Left ventricle myocardium superior (tissue), 1 donor: ENCODE measurements at regions not wholly inside any gene's neighbourhood (a gene's known extent, or its start where the extent isn't known, plus 50 kb on each side); places are given as distances from the start of the nearest gene placed in this dataset.

Experiments
- ATAC-seq: fragments of 200-7000 bp; cut with Tn5 transposase; one replicate; pipeline ENCODE4 v1.9.1; 2020; ENCODE audit warnings: mild to moderate bottlenecking, moderate library complexity
- DNase-seq: peaks from one replicate; pipeline ENCODE4 v3.0.0-alpha.2; 2020
- intact Hi-C: fragments of 100-400 bp; cut with micrococcal nuclease; formaldehyde crosslinking; loops from one replicate; pipeline ENCODE4 v1.11.0; 2022
- donor health status: DM: no; HTN: yes; CAD: no; lungs with severe emphysema.

GRCh38 chr1:218779341-218780100 is 394.2 kb upstream of the LYPLAL1 start:
- intact Hi-C loops: no loop called here
- no peak for ATAC-seq

DNA sequence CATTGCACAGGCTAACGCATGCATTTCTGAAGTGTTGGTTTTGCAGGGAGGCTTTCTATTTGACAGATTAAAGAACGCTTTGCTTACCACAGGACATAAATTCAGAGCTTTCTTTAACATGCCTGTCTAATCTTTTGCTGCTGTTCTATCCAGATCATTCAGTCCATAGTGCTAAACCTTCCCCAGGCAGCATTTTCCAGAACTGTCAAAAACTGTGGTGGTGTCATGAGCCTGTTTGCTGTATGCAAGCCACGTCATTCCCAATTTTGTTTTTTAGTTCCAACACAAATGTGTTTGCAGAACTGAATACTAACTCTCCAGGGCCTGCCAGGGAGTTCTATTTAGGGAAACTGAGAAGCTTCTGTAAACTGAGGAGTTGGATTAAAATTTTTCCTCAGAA is 390.5 kb upstream of the LYPLAL1 start:
- intact Hi-C loops: no loop called here
- DNase-seq: no peak
- ATAC-seq: no peak

More at GRCh38 chr1:218779341-218780100, 394.2 kb upstream of the LYPLAL1 start:
- no peak for DNase-seq

DNA sequence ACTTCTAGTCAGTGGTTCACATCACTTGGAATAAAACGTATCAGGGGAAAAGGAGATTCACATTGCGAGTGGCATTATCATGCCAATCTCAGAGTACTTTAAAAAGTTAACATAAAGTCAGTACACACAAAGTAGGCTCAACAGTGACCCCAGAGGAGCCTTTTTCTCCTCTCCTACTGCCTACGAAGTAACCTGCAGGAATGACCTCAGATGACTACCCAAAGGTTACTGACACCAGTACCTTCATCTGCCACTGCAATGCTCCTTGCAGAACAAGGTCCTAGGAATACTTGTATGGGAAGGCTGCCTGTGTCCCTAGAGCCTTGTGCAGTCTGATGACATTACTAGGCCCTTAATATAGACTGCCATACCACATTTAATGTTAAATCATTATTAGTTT is 389.8 kb upstream of the LYPLAL1 start:
- no peak for DNase-seq
- intact Hi-C loops: no loop called here
- ATAC-seq: no peak

GRCh38 chr1:218785928-218786327 is 387.8 kb upstream of the LYPLAL1 start:
- intact Hi-C loops: no loop called here
- ATAC-seq (peak; percentile 83), DNase-seq (peak; percentile 59)

DNA sequence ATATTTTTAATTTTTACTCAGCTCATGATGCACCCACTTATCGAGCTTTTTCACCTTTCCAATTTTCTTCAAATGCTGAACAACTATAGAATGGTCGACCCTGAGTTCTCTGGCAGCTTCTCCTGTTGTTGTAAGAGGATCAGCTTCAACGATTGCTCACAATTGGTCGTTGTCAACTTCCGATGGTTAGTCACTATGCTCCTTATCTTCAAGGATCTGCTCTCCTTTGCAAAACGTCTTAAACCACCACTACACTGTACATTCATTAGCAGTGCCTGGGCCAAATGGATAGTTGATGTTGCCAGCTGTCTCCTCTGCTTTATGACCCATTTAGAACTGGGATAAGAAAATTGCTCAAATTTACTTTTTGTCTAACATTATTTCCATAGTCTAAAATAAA is 385.9 kb upstream of the LYPLAL1 start:
- intact Hi-C loops: no loop called here

GRCh38 chr1:218796773-218797172 is 376.9 kb upstream of the LYPLAL1 start:
- ATAC-seq: no peak
- no peak for DNase-seq

More for the DNA sequence above, 385.9 kb upstream of the LYPLAL1 start:
- no peak for DNase-seq
- ATAC-seq: no peak

DNA sequence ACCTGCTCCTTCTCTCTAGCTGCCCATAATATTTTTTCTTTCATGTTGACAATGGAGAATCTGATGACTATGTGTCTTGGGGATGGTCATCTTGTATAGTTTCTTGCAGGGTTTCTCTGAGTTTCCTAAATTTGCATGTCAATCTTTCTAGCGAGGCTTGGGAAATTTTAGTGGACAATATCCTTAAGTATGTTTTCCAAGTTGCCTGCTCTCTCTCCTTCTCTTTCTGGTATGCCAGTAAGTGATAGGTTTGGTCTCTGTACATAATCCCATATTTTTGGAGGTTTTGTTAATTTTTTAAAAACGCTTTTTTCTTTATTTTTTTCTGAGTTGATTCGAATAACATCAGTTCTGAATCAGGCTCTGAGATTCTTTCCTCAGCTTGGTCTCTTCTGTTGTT is 370.9 kb upstream of the LYPLAL1 start:
- intact Hi-C loops: no loop called here

More at GRCh38 chr1:218796773-218797172, 376.9 kb upstream of the LYPLAL1 start:
- intact Hi-C loops: no loop called here

DNA sequence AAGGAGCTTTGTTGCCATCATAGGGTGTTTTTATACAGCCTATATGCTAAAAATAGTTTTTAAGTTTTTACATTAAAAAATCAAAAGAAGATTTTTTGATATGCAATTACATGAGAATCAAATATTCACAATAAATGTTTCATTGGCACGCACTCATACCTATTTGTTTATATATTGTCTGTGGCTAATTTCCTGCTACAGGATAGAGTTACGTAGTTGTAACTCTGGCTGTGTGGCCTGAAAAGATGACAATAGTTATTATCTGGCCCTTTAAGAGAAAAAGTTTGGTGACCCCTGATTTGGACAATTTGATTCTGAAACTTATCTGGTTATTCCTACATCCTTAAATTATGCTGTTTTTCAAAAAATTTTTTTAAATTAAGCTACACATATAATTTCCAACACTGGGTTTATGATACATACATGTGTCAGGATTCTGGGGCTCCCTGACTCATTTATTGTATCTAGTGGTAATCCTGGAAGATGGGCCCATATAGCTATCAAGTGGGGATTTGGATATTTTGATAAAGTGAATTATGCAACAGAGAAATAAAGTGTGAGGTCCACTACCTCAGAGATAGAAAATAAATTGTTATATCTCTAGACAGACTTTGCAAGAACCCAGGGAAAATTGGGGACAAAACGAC is 370.2 kb upstream of the LYPLAL1 start:
- intact Hi-C loops: no loop called here
- no peak for DNase-seq
- ATAC-seq: no peak

More for the DNA sequence above, 370.9 kb upstream of the LYPLAL1 start:
- DNase-seq: no peak
- ATAC-seq: no peak

DNA sequence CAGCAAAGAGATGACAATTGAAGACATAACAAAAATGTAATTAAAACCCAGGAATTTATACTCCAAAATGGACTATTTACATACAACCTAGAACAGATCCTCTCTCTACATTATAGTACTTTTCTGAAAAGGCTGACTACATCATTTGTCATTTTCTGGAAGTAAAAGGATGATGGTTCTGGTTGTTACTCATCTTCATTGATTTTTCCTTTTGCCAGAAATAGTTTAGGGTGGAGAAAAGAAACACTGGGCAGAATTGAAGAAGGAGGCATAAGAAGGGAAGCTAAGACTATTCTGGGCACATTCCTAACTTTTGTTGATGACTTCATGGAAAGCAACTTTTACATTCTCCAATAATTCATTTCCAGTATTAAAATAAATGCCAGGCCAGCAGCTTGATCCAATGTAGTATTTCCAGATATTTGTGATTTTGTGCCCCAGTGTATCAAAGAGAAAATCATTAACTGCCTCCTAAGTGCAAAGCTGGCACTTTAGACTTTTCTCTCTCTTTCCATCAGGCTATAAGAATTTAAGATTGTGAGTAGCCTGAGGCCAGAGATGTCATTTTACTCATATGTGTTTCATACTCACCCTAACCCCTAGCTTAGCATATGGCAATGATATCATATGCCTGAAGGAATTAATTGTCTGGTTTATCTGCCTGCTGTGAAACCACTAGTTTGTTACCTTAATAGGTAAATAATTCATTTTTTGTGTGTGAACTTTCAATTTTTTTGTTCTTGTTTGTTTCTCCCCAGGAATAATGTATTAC is 369.5 kb upstream of the LYPLAL1 start:
- intact Hi-C loops: no loop called here
- DNase-seq (no peak), ATAC-seq (no peak)

DNA sequence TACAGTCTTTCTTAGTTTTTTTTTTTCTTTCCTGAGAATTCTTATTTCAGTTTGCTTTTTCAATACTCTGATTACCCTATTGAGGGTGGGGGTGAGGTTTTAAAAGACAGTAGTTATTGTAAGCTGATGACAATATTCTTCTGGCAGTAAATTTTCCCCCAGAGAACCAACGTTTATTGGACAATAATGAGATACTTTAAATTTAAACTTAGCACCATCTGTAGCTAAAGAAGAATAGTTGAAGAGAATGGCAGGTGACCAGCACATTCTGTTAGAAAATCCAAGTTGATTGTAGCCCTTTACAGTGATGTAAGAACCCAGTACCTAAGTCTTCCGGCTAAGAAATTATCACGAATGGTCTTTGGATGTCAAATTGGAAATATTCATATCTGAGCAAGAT is 364.6 kb upstream of the LYPLAL1 start:
- no peak for DNase-seq
- intact Hi-C loops: no loop called here

DNA sequence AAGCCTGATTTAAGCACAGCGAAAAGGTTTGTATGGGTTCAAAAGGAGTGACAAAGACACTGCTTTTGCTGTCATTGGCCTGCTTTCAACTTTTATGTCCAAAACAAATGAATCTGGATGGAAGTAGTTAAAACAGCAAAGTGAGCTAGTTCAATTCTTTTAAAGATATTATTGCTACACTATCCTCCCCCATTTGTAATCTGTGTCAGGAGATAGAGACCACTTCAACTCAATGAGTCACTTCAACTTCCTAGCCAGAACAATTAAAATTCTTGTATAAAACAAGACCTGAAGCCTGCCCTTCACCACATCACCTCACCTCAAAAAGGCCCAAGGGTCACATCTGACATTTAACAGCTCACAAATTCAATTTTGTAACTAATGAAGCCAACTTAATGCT is 364.1 kb upstream of the LYPLAL1 start:
- intact Hi-C loops: no loop called here
- ATAC-seq (peak; percentile 17), DNase-seq (no peak)

More for the DNA sequence above, 364.6 kb upstream of the LYPLAL1 start:
- no peak for ATAC-seq

DNA sequence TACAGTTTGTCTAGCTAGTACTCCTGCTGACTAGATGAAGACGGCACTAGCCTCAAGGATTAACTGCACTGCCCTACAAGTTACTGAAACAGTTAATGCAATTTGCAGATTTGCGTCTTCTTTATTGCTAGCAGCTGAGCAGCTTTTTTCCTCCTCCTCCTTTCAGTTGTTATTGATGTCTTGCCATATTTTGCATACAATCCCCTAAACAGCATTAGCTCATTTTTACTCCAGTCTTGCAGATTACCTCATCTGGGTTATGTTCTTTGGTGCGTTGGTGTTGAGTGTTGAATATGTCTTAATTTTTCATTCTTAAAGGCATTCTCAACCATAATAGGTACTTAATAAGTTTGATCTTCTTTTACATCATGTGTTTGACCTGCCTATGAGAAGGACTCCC is 363.4 kb upstream of the LYPLAL1 start:
- intact Hi-C loops: no loop called here
- ATAC-seq (peak; percentile 71), DNase-seq (no peak)

GRCh38 chr1:218811497-218811896 is 362.2 kb upstream of the LYPLAL1 start:
- DNase-seq (no peak), ATAC-seq (peak; percentile 91)
- intact Hi-C loops: no loop called here

DNA sequence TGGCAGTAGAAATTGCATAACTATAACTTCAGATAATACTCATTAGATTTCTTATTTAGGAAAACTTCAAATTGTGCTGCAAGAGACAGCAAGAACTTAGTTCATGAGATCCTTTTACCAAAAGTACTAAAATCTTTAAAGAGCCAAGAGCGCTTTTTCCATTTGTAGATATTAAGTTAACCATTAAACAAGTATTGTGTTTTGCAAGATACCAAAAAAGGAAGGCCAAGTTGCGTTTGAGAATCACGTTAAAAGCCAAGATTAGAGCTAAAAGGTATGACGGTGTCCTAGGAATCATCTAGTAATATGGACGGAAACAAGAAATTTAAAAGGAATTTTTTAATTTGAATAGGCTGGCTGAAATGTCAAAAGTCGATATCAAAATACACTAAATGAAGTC is 361.3 kb upstream of the LYPLAL1 start:
- DNase-seq: no peak
- ATAC-seq: no peak
- intact Hi-C loops: no loop called here

GRCh38 chr1:218813237-218813636 is 360.4 kb upstream of the LYPLAL1 start:
- intact Hi-C loops: no loop called here
- ATAC-seq (no peak), DNase-seq (no peak)

GRCh38 chr1:218815076-218815475 is 358.6 kb upstream of the LYPLAL1 start:
- no peak for ATAC-seq
- intact Hi-C loops: no loop called here
- no peak for DNase-seq

DNA sequence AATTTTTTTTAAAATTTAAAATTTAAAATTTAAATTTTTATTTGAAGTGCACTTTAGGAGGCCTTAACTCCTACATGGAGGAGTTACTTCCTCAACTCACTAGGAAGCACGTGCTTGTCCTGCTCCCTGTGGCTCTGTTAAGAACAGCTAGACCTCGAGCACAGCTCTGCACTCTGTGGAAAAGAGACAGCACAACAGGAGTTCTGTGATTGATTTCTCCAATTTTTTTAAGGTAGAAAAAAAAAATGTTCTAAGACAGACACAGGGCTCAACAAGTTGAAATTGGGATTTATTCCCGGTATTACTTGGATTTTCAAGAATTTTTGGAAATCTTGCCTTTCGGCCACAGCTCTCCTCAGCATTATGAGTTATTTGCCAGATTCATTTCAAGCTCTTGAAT is 356.6 kb upstream of the LYPLAL1 start:
- ATAC-seq (peak; percentile 62), DNase-seq (peak; percentile 19)
- intact Hi-C loops: no loop called here

DNA sequence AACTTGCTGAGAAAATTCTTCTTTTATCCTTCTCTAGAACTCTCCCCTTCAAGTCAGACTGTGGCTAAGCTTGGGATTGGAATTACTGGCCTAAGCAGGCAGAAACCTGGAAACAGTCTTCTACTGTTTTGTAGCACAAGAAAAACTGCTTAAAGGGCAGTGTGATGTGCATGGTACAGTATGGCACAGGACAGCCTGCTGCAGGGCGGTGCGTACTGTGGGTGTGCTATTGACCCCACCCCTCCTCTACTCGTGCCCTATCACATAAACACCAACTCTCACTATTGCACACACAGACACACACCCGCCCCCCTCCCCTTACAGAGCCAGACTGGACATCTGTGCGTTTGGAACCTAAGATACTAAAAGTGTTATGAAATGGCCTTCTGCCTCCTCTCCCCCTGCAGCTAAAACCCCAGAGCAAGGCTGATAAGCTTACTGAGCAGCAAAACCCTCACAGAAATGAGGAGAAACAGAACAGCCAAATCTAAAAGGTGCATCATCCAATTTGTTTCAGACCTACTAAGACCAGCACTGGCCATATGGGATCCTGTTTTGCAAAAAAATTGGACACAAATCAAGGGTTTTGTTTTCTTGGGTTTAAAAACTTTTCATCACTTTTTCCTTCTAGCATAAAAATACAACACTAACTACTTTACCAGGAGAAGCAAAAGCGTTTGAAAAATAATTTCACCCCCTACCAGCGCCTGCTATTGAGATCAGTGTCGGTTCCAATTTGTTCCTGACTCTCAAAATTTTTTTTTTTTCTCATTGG is 355.8 kb upstream of the LYPLAL1 start:
- DNase-seq: peak; percentile 29
- ATAC-seq: peak; percentile 94
- intact Hi-C loops: no loop called here

- no peak for ATAC-seq
- DNase-seq: no peak
- intact Hi-C loops: no loop called here
These were observed 350.3 kb upstream of the LYPLAL1 start for GRCh38 chr1:218823291-218823900.
